A673 (cell line): ENCODE measurements at regions not wholly inside any gene's neighbourhood (a gene's known extent, or its start where the extent isn't known, plus 50 kb on each side); places are given as distances from the start of the nearest gene placed in this dataset.

Experiments
- EZH2 ChIP-seq: fragments of 200-600 bp; sonication (generic); IDR thresholded peaks from 2 replicates; pipeline ENCODE4 v1.6.1; 2017; ENCODE audit warnings: borderline replicate concordance, low read depth, mild to moderate bottlenecking, mixed read lengths, antibody characterized with exemption, low read length; ENCODE audit not compliant: poor library complexity, severe bottlenecking
- TF ChIP-seq, protein P1 (sequence below): fragments of 300-800, 200-600 bp; sonication (generic); conservative IDR thresholded peaks from 2 replicates; pipeline ENCODE4 v1.5.1; 2017; ENCODE audit warnings: low read depth, mild to moderate bottlenecking, antibody characterized with exemption, low read length, moderate library complexity, mixed read lengths

DNA sequence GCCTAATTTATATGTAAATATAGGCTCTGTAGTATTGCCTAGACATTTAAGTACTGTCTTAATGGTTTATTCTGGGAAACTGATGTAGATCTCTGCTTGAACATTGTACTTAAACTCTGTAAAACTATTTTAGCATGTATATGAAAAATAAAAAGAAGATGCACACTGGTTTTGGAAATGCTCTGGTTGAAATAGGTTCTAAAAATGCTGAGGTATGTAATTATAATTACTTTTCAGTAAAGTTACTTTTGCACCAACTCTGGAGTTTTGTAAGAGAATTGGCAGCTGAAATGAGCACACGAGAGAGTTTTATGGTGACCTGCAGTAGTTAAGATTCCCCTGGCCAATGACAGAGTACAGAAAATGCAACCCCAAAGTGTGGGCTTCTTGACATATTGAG, 353.9 kb downstream of the ATP23 start:
- TF ChIP-seq, protein P1, sequence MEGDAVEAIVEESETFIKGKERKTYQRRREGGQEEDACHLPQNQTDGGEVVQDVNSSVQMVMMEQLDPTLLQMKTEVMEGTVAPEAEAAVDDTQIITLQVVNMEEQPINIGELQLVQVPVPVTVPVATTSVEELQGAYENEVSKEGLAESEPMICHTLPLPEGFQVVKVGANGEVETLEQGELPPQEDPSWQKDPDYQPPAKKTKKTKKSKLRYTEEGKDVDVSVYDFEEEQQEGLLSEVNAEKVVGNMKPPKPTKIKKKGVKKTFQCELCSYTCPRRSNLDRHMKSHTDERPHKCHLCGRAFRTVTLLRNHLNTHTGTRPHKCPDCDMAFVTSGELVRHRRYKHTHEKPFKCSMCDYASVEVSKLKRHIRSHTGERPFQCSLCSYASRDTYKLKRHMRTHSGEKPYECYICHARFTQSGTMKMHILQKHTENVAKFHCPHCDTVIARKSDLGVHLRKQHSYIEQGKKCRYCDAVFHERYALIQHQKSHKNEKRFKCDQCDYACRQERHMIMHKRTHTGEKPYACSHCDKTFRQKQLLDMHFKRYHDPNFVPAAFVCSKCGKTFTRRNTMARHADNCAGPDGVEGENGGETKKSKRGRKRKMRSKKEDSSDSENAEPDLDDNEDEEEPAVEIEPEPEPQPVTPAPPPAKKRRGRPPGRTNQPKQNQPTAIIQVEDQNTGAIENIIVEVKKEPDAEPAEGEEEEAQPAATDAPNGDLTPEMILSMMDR = no peak
- TF ChIP-seq EZH2 = no peak
